WTC11 (cell line): ENCODE measurements at regions not wholly inside any gene's neighbourhood (a gene's known extent, or its start where the extent isn't known, plus 50 kb on each side); places are given as distances from the start of the nearest gene placed in this dataset.

Experiments
- ATF3 ChIP-seq: sonication (generic); formaldehyde crosslinking; conservative IDR thresholded peaks from 2 replicates; pipeline ENCODE4 v1.8.1; 2022; ENCODE audit warnings: mild to moderate bottlenecking, missing genetic modification reagents
- CREB1 ChIP-seq: sonication (generic); formaldehyde crosslinking; IDR thresholded peaks from 2 replicates; pipeline ENCODE4 v1.8.0; 2023; ENCODE audit warnings: mild to moderate bottlenecking, missing genetic modification reagents
- ETV6 ChIP-seq: sonication (generic); formaldehyde crosslinking; IDR thresholded peaks from 2 replicates; pipeline ENCODE4 v1.8.1; 2022; ENCODE audit warnings: mild to moderate bottlenecking, missing genetic modification reagents
- FOXK1 ChIP-seq: sonication (generic); formaldehyde crosslinking; IDR thresholded peaks from 2 replicates; pipeline ENCODE4 v1.8.0; 2022; ENCODE audit warnings: mild to moderate bottlenecking, moderate library complexity, missing genetic modification reagents
- NR2C2 ChIP-seq: sonication (generic); formaldehyde crosslinking; IDR thresholded peaks from 2 replicates; pipeline ENCODE4 v1.8.0; 2022; ENCODE audit warnings: mild to moderate bottlenecking, missing genetic modification reagents
- SMAD4 ChIP-seq: sonication (generic); formaldehyde crosslinking; IDR thresholded peaks from 2 replicates; pipeline ENCODE4 v1.8.0; 2022; ENCODE audit warnings: mild to moderate bottlenecking, missing genetic modification reagents
- SOX15 ChIP-seq: fragments of 250-450 bp; sonication (Bioruptor Pico); IDR thresholded peaks from 2 replicates; pipeline ENCODE4 v1.9.0; 2021; ENCODE audit warnings: mild to moderate bottlenecking
- ZNF416 ChIP-seq: fragments of 250-450 bp; sonication (Bioruptor Pico); IDR thresholded peaks from 2 replicates; pipeline ENCODE4 v1.9.0; 2021; ENCODE audit warnings: mild to moderate bottlenecking, inconsistent platforms
- TF ChIP-seq, protein P1 (sequence below): sonication (generic); formaldehyde crosslinking; IDR thresholded peaks from 2 replicates; pipeline ENCODE4 v1.8.1; 2022; ENCODE audit warnings: mild to moderate bottlenecking, moderate library complexity, missing genetic modification reagents
- TF ChIP-seq, protein P2 (sequence below): sonication (generic); formaldehyde crosslinking; IDR thresholded peaks from 2 replicates; pipeline ENCODE4 v1.8.0; 2022; ENCODE audit warnings: mild to moderate bottlenecking, missing genetic modification reagents
- TF ChIP-seq, protein P3 (sequence below): fragments of 200-600 bp; IDR thresholded peaks from 2 replicates; pipeline ENCODE4 v1.8.0; 2022; ENCODE audit warnings: antibody characterized with exemption

- TF ChIP-seq ETV6 (CRISPR knock-in tag) (no peak), FOXK1 (CRISPR knock-in tag) (no peak), ZNF416 (no peak), ATF3 (CRISPR knock-in tag) (no peak), CREB1 (CRISPR knock-in tag) (no peak), NR2C2 (CRISPR knock-in tag) (no peak), SOX15 (CRISPR knock-in tag) (no peak), SMAD4 (CRISPR knock-in tag) (no peak)
- TF ChIP-seq, protein P1, sequence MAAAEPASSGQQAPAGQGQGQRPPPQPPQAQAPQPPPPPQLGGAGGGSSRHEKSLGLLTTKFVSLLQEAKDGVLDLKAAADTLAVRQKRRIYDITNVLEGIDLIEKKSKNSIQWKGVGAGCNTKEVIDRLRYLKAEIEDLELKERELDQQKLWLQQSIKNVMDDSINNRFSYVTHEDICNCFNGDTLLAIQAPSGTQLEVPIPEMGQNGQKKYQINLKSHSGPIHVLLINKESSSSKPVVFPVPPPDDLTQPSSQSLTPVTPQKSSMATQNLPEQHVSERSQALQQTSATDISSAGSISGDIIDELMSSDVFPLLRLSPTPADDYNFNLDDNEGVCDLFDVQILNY, result no peak
- TF ChIP-seq, protein P2, sequence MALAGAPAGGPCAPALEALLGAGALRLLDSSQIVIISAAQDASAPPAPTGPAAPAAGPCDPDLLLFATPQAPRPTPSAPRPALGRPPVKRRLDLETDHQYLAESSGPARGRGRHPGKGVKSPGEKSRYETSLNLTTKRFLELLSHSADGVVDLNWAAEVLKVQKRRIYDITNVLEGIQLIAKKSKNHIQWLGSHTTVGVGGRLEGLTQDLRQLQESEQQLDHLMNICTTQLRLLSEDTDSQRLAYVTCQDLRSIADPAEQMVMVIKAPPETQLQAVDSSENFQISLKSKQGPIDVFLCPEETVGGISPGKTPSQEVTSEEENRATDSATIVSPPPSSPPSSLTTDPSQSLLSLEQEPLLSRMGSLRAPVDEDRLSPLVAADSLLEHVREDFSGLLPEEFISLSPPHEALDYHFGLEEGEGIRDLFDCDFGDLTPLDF, result no peak
- TF ChIP-seq, protein P3, sequence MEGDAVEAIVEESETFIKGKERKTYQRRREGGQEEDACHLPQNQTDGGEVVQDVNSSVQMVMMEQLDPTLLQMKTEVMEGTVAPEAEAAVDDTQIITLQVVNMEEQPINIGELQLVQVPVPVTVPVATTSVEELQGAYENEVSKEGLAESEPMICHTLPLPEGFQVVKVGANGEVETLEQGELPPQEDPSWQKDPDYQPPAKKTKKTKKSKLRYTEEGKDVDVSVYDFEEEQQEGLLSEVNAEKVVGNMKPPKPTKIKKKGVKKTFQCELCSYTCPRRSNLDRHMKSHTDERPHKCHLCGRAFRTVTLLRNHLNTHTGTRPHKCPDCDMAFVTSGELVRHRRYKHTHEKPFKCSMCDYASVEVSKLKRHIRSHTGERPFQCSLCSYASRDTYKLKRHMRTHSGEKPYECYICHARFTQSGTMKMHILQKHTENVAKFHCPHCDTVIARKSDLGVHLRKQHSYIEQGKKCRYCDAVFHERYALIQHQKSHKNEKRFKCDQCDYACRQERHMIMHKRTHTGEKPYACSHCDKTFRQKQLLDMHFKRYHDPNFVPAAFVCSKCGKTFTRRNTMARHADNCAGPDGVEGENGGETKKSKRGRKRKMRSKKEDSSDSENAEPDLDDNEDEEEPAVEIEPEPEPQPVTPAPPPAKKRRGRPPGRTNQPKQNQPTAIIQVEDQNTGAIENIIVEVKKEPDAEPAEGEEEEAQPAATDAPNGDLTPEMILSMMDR, result no peak
These were observed 153.7 kb upstream of the NPVF start for GRCh38 chr7:25381818-25382589.
